ENCODE measurements at regions not wholly inside any gene's neighbourhood (a gene's known extent, or its start where the extent isn't known, plus 50 kb on each side); places are given as distances from the start of the nearest gene placed in this dataset.

DNA sequence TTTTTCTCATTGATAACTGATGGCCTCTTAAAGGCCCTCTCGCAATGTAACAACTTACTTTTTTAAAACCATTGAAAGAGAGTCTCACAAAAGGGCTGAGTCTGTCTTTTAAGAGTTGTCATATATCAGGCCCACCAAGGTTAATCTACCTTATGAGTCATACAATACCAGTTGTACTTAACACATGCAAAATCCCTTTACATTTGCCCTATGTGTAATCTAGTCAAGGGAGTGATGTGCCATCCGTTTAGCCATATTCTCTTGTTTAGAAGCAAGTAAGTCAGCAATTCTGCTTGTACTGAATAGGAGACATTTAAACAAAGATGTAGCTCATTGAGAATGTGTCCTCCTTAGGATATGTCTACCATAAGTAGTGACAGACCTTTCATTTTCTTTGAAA lies 143.7 kb downstream of the TENT5A start (continued):
- TF ChIP-seq, protein P1, sequence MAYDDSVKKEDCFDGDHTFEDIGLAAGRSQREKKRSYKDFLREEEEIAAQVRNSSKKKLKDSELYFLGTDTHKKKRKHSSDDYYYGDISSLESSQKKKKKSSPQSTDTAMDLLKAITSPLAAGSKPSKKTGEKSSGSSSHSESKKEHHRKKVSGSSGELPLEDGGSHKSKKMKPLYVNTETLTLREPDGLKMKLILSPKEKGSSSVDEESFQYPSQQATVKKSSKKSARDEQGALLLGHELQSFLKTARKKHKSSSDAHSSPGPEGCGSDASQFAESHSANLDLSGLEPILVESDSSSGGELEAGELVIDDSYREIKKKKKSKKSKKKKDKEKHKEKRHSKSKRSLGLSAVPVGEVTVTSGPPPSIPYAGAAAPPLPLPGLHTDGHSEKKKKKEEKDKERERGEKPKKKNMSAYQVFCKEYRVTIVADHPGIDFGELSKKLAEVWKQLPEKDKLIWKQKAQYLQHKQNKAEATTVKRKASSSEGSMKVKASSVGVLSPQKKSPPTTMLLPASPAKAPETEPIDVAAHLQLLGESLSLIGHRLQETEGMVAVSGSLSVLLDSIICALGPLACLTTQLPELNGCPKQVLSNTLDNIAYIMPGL (CRISPR knock-in tag; IDR thresholded peaks at IDR 0.05; ENCODE audit: borderline replicate concordance) = no peak
- no peak for TF ChIP-seq FOXS1 (CRISPR knock-in tag; IDR thresholded peaks at IDR 0.05)
- TF ChIP-seq BHLHE40 (IDR thresholded peaks at IDR 0.05; ENCODE audit: low read depth, low read length) = no peak
- TF ChIP-seq, protein P2, sequence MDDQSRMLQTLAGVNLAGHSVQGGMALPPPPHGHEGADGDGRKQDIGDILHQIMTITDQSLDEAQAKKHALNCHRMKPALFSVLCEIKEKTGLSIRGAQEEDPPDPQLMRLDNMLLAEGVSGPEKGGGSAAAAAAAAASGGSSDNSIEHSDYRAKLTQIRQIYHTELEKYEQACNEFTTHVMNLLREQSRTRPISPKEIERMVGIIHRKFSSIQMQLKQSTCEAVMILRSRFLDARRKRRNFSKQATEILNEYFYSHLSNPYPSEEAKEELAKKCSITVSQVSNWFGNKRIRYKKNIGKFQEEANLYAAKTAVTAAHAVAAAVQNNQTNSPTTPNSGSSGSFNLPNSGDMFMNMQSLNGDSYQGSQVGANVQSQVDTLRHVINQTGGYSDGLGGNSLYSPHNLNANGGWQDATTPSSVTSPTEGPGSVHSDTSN (IDR thresholded peaks at IDR 0.05) = no peak
- TF ChIP-seq ZNF302 (CRISPR knock-in tag; IDR thresholded peaks at IDR 0.05) = no peak
- no peak for TF ChIP-seq ZFP36 (IDR thresholded peaks at IDR 0.05; ENCODE audit: borderline replicate concordance, partially characterized antibody)

DNA sequence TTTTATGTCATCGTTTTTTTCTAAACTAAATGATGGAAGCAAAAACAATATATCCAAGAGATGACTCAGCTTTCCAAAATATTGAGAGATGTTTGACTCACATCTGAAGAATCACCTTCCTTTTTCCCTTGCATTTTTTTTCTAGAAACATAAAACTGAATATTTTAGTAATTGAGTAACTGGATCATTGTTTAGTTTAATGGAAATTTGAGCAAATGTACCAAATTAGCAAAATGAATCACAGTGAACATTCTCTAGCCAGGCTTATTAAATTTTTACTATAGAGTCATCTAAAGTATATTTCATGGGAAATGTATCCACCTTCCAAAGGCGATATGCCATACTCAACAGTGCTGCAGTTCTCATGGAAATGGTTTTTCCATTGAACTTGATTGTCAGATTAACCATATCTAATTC lies 145.5 kb downstream of the TENT5A start:
- Histone ChIP-seq H3K4me1 (no peaks in the 10 kb centered on the region), H3K4me3 (no peak overlapping the region), H3K9me3 (no peaks in the 10 kb centered on the region), H3K4me2 (no peak overlapping the region), H3K27ac (no peak overlapping the region)
- no peak for FAIRE-seq
- ATAC-seq = no peak
- WGBS (ENCODE audit: missing lambda C conversion rate) = 31% methylated on average over 2 of the region's 2 CpGs
- DNase-seq (ENCODE audit: low read depth in 1 of 2, low spot score in 1 of 2) = no peak
- TF ChIP-seq, protein P3, sequence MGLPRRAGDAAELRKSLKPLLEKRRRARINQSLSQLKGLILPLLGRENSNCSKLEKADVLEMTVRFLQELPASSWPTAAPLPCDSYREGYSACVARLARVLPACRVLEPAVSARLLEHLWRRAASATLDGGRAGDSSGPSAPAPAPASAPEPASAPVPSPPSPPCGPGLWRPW (IDR thresholded peaks at IDR 0.05) = no peak
- TF ChIP-seq, protein P4, sequence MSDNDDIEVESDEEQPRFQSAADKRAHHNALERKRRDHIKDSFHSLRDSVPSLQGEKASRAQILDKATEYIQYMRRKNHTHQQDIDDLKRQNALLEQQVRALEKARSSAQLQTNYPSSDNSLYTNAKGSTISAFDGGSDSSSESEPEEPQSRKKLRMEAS (IDR thresholded peaks at IDR 0.05) = no peak
- TF ChIP-seq, protein P5, sequence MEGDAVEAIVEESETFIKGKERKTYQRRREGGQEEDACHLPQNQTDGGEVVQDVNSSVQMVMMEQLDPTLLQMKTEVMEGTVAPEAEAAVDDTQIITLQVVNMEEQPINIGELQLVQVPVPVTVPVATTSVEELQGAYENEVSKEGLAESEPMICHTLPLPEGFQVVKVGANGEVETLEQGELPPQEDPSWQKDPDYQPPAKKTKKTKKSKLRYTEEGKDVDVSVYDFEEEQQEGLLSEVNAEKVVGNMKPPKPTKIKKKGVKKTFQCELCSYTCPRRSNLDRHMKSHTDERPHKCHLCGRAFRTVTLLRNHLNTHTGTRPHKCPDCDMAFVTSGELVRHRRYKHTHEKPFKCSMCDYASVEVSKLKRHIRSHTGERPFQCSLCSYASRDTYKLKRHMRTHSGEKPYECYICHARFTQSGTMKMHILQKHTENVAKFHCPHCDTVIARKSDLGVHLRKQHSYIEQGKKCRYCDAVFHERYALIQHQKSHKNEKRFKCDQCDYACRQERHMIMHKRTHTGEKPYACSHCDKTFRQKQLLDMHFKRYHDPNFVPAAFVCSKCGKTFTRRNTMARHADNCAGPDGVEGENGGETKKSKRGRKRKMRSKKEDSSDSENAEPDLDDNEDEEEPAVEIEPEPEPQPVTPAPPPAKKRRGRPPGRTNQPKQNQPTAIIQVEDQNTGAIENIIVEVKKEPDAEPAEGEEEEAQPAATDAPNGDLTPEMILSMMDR (IDR thresholded peaks at IDR 0.05) = no peak
- TF ChIP-seq SREBF2 (IDR thresholded peaks at IDR 0.05) (no peak), HOXA7 (CRISPR knock-in tag; IDR thresholded peaks at IDR 0.05) (no peak), ZFP36 (IDR thresholded peaks at IDR 0.05; ENCODE audit: borderline replicate concordance, partially characterized antibody) (no peak), MYC (IDR thresholded peaks at IDR 0.05; ENCODE audit: borderline replicate concordance, low read length) (no peak), RAD21 (conservative IDR thresholded peaks at IDR 0.05 in 1 of 2, IDR thresholded peaks at IDR 0.05 in 1 of 2) (no peak), EHMT2 (IDR thresholded peaks at IDR 0.05; ENCODE audit: low read depth) (no peak), PHF8 (IDR thresholded peaks at IDR 0.05; ENCODE audit: borderline replicate concordance, low read depth) (no peak), POLR2A (IDR thresholded peaks at IDR 0.05; ENCODE audit: low read length) (no peak), ZNF302 (CRISPR knock-in tag; IDR thresholded peaks at IDR 0.05) (no peak), HDAC2 (IDR thresholded peaks at IDR 0.05) (no peak)
- TF ChIP-seq, protein P6, sequence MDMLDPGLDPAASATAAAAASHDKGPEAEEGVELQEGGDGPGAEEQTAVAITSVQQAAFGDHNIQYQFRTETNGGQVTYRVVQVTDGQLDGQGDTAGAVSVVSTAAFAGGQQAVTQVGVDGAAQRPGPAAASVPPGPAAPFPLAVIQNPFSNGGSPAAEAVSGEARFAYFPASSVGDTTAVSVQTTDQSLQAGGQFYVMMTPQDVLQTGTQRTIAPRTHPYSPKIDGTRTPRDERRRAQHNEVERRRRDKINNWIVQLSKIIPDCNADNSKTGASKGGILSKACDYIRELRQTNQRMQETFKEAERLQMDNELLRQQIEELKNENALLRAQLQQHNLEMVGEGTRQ (IDR thresholded peaks at IDR 0.05) = no peak
- TF ChIP-seq, protein P2 (IDR thresholded peaks at IDR 0.05) = no peak
- ChIA-PET POLR2A (no interaction called here), CTCF (interaction anchor here (1.2 kb wide), 1 partner anchor 433 kb away, joined by 3 read pairs; no protein-coding TSS in a partner anchor)
